ENCODE measurements at regions not wholly inside any gene's neighbourhood (a gene's known extent, or its start where the extent isn't known, plus 50 kb on each side); places are given as distances from the start of the nearest gene placed in this dataset.
"Not testable (repeated sequence)": the region's sequence is repeated elsewhere in the genome, so short reads cannot be mapped to it uniquely, and the experiment has no call there.

DNA sequence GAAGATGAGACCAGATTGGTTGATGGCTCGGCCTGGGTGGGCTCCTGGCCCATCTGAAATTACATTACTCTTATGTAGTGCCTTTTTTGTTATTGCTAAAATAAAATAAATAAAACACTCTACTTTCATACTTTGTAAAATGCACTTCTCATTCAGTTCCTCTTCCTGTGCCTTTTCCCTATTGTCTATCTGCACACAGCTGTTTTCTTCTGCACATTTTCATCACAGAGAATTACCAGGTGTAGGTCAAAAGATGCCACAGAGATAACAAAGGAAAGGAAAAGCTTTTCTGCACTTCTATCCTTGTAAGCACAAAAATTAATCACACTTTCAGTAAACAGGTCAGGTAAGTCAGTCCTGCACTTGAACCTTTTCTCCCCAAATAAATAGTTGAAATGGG, 265.1 kb downstream of the BTG1 start:
- no peak for DNase-seq
- no peak for ATAC-seq
- intact Hi-C loops (cut with micrococcal nuclease) = no loop called here

DNA sequence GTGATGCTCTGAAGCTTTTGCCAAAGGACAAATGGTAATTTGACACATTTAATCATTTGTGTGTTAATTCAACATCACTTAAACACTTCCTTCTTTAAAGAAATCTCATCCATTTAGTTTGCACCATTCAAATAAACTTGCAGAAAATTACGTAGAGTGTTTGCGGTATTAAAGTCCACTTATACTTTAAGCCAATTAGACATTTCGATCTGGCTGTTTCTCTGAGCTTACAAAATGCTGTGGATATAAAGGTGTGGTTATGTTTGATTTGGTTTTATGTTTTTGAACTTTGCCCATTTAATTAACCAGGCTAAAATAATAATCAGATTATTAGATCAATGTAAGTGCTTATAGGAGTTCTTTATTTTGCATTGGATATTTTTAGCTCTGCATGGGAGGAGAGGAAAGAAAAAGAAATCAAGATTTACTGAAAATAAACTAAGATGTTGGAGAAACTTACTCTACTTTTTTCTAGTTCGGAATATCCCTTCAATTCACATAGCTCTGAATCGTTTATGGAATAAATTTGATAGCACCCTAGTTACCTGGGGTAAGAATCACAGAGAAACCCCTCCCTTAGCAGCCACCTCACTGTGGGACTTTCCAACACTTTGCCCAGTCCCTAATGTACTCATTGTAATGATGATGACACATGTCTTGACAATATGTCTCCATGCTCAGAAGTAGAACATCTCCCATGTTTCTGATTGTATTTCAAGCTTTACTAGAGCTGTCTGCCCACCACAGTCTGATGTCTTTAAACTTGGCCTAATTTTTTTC, 268.0 kb downstream of the BTG1 start:
- ATAC-seq (no peak), DNase-seq (no peak)
- intact Hi-C loops (cut with micrococcal nuclease) = no loop called here

DNA sequence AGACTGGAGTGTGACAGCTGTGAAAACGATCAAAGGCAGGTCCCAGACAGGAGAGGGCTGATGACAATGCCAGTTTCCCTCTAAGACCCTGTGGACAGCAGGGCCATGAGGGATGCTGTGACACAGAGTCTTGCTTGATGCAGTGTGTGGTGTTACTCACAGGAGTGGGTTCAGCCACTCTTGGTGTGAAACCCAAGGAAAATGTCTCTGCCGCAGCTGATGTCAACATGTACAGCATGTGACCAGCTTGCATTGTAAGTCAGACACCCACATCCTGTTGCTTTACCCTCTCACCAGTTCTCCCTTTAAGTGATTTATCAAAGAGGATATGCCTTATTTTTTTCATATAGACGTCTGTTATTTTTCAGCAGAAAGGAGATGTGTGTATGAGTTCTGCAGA, 268.6 kb downstream of the BTG1 start:
- ATAC-seq (peak; percentile 47), DNase-seq (no peak)
- intact Hi-C loops (cut with micrococcal nuclease) = no loop called here

DNA sequence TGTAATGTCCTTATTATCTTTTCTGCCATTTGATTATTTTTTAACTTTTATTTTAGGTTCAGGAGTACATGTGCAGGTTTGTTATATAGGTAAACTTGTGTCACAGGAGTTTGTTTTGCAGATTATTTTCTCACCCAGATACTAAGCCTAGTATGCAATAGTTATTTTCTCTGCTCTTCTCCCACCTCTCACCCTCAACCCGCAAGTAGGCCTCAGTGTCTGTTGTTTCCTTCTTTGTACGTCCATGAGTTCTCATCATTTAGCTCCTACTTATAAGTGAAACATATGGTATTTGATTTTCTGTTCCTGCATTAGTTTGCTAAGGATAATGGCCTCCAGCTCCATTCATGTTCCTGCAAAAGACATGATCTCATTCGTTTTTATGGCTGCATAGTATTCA, 270.0 kb downstream of the BTG1 start:
- intact Hi-C loops (cut with micrococcal nuclease); DNase-seq; ATAC-seq: not testable (repeated sequence)

DNA sequence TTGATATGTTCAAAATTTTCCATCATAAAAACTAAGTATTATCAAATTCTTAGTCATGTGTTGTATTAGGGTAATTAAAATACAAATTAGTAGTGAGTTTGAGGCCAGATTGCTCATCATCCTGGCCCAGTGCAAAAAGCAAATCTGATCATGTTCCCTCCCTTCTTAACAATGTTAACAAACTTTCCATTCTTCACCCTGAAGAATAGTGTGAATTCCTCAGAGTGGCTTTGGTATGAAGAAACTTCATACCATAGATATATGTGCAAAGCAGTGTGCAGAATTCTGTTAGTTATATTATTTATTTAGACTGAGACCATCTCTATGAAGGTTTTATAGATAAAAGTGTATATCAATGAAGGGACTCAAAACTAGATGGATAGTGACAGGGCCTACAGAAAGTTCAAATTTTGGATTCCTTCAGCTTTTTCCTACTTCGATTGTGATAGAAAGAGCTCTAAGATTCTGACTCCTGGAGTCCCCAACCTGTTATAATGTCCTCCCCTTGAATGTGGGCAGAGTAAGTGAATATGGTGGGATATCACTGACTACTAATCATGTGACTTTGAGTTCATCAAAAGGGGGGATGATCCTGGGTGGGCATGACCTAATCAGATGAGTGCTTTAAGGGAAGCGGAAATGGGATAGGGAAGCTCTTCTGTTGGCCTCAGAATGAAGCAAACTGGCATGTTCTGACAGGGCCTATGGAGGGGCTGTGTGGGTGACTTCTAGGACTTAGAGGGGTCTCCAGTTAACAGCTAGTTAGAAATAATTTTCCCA, 271.4 kb downstream of the BTG1 start:
- DNase-seq = no peak
- intact Hi-C loops (cut with micrococcal nuclease) = no loop called here
- ATAC-seq = no peak

DNA sequence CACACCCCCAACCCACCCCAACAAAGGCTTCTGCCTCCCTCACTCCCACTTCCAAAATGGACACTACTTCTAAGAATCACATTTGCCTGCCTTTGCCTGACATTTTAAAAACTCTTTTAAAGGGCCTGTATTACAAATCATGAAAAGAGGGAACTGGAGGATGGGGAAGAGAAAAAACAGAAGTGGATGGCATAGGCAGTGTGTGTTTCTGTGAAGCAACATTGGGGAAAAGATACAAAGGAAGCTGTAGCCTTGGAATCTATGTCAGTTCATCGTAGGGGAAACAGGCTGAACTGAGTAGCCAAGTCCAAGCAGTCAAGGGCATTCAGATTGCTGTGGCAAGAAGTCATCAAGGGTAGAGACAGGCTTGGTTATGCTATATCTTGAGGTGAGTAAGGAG, 273.9 kb downstream of the BTG1 start:
- intact Hi-C loops (cut with micrococcal nuclease) = no loop called here
- DNase-seq (no peak), ATAC-seq (peak; percentile 34)

DNA sequence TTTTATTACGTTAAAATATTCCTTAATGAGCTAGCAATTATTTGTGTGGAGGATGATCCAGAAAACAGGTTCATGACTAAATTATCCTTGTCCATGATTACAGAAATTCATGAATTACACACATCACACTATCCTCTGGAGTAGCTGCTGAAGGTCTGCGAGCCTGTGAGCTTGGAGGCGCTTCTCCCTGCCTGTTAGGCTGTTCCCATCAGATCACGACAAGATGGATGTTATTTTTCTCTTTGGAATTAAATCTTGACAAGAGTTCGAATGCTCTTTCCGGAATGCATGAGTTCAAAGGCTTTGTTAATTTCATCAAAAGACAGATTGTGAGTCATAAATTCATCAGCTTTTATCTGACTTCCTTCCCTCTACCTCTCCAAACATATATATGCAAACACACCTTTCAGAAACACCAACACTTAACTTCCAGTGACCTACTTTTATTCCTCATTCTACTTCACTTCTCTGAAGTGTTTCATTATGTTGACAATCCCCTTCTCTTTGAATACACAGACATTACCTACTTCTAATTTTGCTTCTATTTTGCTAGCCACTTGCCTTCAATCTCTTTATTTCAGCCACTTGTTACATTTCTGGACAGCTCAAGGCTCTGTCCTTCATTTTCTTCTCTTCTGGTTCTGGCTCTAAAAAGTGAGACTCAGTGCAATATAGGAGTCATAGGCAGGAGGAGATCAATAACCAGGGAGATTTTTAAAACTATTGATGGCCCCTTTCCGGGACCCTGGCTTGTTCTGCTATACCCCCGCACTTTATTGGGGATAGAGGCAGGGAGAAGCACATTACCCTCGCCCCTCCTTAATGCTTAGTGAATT, 274.6 kb downstream of the BTG1 start:
- no peak for ATAC-seq
- no peak for DNase-seq
- intact Hi-C loops (cut with micrococcal nuclease) = no loop called here

DNA sequence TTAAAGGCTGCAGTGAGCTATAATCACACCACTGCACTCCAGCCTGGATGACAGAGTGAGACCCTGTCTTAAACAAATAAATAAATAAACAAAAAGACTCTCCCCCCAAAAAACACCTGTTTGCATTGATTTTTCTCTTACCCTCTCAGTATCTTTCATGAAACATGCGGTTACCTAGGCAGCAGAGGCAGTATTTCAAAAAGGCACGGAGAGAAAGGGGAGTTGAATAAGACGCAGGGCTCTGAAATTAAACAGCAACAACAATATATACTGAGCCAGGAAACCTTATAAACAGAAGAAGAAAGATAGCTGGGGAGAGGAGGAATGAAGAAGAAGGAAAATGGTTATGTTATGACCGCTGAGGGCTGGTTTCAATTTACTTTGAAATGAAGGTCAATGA, 277.6 kb downstream of the BTG1 start:
- no peak for ATAC-seq
- intact Hi-C loops (cut with micrococcal nuclease) = no loop called here
- DNase-seq = no peak

DNA sequence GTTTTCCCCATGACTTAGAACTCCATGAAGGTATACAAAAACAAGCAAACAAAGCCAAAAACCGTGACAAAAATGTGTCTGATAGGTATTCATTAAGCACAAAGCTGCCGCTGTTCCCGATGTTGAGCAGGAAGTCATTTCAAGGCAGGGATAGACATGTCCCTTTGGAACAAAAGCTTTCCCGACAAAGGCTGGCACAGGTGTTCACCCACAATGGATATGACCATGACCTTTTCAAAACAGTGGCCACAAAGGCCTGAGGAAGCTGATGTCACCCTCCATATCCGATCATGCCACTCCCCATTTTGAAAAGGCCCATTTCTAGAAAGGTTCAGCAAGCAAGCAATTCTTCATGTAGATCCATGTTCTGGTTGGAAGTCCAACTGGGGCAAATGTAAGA, 279.1 kb downstream of the BTG1 start:
- DNase-seq = no peak
- no peak for ATAC-seq
- intact Hi-C loops (cut with micrococcal nuclease) = no loop called here

DNA sequence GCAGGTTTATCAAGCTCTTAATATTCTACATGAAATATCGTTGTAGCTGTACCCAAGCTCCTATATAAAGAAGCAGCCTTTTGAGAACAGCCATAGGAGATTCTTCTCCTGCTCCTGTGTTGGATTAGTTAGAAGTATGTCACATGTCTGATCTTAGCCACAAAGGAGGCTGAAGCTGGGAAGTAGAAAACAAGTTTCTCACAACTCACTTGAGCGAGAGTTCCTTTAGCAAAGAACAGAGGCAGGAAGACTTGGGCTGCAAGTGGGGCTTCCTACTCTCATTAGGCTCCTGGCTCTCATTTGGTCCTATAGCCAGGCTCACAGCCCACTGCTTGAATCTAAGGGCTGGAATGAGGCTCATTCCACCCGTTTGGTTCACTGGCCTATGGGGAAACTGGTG, 281.9 kb downstream of the BTG1 start:
- ATAC-seq = no peak
- intact Hi-C loops (cut with micrococcal nuclease) = no loop called here
- no peak for DNase-seq

DNA sequence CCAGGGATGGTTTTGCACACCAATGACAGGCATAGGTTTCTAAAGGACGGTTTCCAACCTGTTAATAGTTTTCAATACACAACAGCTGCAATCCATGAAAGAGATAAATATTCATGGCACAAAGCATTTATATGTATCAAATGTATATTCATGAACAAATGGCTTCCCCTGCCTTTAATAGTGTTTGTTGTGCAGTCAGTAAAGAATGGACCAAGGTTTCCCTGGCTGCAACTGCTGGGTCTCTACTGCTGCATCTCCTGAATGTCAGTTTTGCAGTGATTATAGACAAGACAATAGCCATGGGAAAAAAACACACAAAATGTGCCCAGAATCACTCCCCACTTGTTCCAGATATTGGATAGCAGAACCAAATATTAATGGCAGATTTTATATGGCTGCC, 284.1 kb downstream of the BTG1 start:
- DNase-seq (no peak), ATAC-seq (no peak)
- intact Hi-C loops (cut with micrococcal nuclease) = no loop called here

DNA sequence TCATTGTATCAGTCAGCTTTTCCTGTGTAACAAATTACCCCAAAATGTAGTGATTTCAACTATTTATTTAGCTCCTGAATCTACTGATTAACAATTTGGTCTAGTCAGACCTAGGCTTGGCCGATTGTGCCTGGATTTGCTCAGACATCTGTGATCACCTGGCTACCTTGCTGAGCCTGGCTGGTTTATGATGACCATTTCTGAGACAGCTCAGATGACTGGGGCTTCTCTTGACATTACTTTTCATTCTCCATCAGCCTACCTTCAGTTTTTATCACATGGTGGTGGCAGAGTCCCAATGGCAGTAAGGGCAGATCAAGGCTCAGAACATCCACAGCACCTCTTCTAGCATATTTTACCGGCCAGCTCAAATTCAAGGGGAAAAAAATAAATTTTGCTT, 286.3 kb downstream of the BTG1 start:
- DNase-seq (no peak), ATAC-seq (no peak)
- intact Hi-C loops (cut with micrococcal nuclease) = no loop called here

DNA sequence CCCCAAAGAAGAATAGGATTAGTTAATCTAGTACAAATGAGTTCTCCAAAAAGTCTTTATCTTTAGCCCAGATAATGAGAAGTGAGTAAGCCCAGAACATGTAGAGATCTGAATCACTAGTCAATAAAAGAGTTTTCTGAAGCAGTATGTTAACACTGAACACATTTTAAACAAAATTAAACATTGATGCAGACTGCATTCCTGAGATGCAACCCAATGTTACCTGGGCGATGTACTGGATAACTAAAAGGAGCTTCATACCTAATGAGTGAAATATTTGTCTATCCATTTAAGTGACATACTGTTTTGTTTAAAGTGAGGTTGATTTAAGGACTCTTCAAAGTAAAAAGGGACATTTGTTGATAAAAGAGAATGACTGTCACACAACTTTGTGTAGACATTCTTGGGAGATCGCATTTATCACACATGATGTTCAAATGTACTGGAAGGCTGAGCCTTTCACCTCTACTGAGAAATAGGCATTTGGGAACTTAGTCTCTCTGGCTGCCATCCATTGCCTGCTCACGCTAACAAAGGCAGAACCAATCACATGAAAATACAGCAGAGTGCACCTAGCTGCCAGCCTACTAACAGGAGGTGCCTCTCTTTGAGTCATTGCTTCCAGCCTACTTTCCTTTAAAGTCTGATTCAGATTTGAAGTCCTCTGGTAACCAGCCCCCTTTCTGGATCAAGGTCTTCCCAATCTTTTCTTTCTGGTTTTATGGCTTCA, 287.7 kb downstream of the BTG1 start:
- no peak for ATAC-seq
- intact Hi-C loops (cut with micrococcal nuclease) = no loop called here

DNA sequence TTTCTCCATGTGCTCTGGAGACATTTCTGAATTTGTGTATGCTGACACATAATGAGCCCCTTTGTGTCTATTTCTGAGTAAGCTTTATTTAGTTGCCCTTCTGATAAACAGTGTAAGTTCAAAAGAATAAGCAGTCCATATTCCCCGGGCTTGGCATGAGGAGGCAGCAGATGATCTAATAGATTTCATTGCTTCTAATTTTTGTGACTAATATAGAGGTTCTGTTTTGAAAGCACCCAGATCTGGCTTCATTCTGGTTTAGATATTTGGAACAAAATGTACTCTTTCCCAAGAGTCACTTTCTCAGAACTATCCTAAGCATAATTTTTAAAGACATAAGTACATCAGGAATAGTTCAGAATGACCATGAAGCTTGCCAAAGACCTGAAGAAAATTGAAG, 290.9 kb downstream of the BTG1 start:
- ATAC-seq = peak; percentile 65
- intact Hi-C loops (cut with micrococcal nuclease) = no loop called here
- DNase-seq = no peak

More for the DNA sequence above, 287.7 kb downstream of the BTG1 start:
- DNase-seq = no peak

DNA sequence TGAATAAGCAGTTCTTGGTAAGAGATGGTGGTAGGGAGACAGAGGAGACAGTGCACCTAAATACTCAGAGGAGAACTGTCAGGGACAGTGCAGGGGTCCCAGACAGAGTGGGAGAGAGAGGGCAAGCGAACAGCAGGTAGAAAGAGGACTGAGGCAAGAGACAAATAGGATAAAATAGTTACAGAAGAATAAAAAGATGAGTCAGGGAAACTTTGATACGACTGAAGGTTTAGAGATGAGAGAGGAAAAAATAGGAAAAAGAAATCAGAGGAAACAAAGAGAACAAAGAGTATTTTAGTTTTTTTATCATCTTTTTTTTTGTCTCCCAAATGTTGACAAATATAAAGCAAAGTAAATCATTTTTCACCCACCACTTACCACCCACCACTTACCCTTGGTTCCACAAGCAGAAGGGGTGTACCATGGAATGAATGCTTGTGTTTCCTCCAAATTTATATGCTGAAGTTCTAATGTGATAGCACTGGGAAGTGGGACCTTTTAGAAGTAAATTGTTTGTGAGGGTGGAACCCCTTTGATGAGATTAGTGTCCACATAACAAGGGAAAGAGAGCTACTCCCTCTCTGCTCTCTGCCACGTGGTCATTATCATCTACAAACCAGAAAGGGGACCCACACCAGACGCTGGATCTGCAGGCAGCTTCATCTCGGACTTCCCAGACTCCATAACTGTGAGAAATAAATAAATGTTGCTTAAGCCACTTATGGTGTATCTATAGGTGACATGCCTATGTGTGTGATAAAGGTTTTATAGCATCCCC, 292.1 kb downstream of the BTG1 start:
- DNase-seq (no peak), ATAC-seq (no peak)
- intact Hi-C loops (cut with micrococcal nuclease) = no loop called here

DNA sequence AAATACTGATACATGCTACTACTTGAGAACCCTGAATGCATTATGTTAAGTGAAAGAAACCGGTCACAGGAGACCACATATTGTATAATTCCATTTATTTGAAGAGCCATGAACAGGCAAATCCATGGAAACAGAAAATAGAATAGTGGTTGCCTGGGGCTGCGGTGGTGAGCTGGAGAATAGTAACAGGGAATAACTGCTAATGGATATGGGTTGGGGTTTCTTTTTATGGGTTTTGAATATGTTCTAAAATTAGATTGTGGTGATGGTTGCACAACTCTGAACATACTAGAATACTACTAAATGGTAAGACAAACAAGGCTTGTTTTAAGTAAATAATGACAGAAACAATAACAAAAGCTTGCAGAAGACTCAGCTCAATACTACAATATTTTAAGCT, 293.0 kb downstream of the BTG1 start:
- no peak for ATAC-seq
- DNase-seq = no peak
- intact Hi-C loops (cut with micrococcal nuclease) = no loop called here

DNA sequence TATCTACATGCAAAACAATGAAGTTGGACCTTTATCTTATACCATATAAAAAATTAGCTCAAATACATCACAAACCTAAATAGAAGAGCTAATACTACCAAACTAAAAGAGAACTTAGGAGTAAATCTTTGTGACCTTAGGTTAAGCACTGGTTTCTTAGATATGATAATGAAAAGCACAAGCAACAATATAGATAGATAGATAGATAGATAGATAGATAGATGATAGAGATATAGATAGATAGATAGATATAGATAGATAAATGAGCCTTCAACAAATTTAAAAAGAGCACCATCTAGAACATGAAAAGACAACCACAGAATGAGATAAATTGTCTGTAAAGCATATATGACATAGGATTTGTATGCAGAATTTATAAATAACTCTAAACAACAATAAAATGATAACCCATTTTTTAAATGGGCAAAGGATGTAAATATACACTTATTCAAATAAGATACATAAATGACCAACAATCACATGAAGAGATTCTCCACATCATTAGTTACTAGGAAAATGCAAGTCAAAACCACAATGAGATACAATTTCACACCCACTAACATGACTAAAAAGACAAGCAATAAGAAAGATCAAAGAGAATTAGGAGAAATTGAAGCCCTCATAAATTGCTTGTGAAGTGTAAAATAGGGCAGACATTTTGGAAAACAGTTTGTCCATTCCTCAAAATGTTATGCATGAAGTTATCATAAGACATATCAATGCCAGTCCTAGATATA, 293.7 kb downstream of the BTG1 start:
- DNase-seq = no peak
- intact Hi-C loops (cut with micrococcal nuclease) = no loop called here

DNA sequence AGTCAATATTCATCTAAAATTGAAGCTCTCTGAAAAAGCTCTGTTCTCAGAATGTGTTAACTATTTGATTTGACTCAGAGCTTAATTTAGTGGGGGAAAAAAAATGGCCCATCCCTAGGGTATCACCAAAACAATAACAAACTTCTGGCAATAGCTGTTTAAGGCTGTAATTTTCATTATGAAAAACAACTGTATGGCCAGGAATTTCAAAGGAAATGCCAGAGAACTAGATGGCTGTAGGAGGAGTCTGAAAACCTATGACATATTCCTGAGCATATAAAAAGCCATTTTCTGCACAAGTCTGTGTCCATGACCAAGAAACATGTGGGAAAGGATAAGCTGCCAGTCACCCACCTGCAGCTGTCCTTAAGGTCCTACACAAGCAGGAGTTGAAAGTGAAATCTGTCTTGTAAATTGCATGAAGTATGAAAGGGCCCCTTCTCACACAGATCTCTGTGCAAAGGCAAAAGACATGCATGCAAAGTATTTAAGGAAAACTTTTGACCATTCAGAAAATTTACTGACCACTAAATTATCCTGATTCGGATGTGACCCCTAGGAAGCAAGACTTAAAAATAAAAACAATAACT, 299.1 kb downstream of the BTG1 start:
- ATAC-seq (no peak), DNase-seq (no peak)
- intact Hi-C loops (cut with micrococcal nuclease) = no loop called here

More for the DNA sequence above, 293.7 kb downstream of the BTG1 start:
- ATAC-seq = no peak
